ENCODE measurements at regions not wholly inside any gene's neighbourhood (a gene's known extent, or its start where the extent isn't known, plus 50 kb on each side); places are given as distances from the start of the nearest gene placed in this dataset.
"Not testable (repeated sequence)": the region's sequence is repeated elsewhere in the genome, so short reads cannot be mapped to it uniquely, and the experiment has no call there.

DNA sequence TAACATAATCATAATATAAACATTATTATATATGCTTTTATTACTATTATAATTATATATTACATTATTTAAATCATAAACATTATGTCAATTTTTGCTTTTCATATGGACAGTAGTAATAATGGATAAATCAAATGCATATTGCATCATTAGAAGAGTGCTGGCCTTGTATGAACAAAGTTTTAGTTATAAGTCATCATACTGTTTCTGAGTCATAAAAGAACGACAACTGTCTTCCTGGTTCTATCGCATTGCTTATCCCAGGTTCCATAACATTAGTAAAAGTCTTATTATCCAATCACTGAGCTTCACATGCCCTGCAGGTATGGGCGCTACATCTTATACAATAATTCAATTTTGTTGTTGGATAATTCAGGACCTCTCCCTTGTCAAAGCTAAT, 225.8 kb downstream of the SPATA31A1 start:
- ATAC-seq; H3K27ac Mint-ChIP-seq; H3K4me1 Mint-ChIP-seq; H3K4me3 Mint-ChIP-seq; H3K9me3 ChIP-seq (ENCODE audit: control insufficient read depth, low read length, poor library complexity, severe bottlenecking); H3K36me3 Mint-ChIP-seq (ENCODE audit: low read depth); DNase-seq; H3K27me3 Mint-ChIP-seq: not testable (repeated sequence)

DNA sequence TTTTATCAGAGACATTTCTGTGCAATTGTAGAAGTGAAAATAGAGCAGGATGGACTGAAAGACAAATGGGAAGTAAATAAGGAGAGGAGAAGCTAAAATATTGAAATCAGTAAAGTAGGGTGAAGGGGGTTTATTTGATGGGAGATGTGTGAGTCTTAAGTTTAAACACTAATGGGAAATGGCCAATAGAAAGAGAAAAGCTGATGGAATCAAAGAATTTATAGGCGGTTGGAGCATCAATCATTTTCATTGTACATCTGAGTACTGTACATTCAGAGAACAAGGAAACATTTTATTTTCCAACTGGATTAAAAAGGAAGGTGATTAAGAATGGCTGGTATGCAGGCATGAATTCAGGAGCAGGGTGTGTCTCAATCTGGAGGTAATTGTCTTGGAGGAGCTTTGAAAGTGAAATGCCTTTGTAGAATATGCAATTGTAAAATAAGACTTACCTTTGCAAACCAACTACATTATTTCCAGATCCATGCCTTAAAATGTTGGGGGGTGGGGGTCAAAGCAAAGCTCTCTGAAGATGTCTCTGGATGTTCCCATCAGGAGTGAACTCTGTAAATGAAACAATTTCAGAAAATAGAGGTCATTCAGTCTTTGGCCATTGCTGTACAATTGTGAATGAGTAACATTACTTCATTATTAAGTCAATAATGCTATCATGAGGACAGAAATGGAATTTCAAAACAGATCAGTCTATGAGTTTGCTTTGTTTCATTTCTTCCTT, 227.4 kb downstream of the SPATA31A1 start:
- H3K4me1 Mint-ChIP-seq; ATAC-seq; H3K9me3 ChIP-seq (ENCODE audit: control insufficient read depth, low read length, poor library complexity, severe bottlenecking); H3K27me3 Mint-ChIP-seq; H3K36me3 Mint-ChIP-seq (ENCODE audit: low read depth); DNase-seq; H3K4me3 Mint-ChIP-seq; H3K27ac Mint-ChIP-seq: not testable (repeated sequence)

DNA sequence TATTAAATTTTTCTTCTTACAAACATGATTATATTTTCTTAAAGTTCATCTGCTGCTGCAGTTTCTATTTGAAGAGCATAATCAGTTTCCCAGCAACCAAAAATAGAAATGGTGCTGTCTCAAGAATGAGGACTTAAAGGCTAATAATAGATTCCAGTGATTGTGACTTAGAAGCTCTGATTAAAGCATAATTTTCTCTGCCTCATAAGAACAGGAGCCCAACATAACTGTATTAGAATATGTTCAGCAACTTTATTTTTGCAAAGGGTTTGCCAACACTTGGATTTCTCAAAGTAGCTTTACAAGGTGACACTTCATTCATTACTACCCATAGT, 227.9 kb downstream of the SPATA31A1 start:
- not testable (repeated sequence) for H3K27ac Mint-ChIP-seq; H3K27me3 Mint-ChIP-seq; H3K36me3 Mint-ChIP-seq (ENCODE audit: low read depth); H3K4me1 Mint-ChIP-seq; H3K9me3 ChIP-seq (ENCODE audit: control insufficient read depth, low read length, poor library complexity, severe bottlenecking); H3K4me3 Mint-ChIP-seq; DNase-seq; ATAC-seq

DNA sequence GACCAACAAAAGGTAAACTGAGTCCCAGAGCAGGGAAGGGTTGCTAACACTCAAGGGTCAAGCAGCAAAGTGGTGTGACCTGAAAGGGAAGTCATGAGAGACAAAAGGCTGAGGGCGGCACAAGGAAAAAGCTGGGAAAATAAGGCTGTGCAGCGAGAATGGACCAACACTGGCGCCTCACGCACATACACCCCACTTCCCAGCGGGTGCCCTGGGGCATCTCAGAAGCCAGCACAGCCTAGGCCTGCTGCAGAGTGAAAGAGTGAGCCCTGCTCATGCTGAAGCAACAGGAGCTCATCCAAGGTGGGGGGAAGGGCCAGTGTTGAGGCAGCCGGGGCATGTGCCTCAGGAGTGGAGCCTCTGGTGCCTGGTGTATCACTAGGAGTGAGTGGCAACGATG, 229.8 kb downstream of the SPATA31A1 start:
- ATAC-seq; H3K4me1 Mint-ChIP-seq; H3K27me3 Mint-ChIP-seq; DNase-seq; H3K36me3 Mint-ChIP-seq (ENCODE audit: low read depth); H3K27ac Mint-ChIP-seq; H3K9me3 ChIP-seq (ENCODE audit: control insufficient read depth, low read length, poor library complexity, severe bottlenecking); H3K4me3 Mint-ChIP-seq: not testable (repeated sequence)

DNA sequence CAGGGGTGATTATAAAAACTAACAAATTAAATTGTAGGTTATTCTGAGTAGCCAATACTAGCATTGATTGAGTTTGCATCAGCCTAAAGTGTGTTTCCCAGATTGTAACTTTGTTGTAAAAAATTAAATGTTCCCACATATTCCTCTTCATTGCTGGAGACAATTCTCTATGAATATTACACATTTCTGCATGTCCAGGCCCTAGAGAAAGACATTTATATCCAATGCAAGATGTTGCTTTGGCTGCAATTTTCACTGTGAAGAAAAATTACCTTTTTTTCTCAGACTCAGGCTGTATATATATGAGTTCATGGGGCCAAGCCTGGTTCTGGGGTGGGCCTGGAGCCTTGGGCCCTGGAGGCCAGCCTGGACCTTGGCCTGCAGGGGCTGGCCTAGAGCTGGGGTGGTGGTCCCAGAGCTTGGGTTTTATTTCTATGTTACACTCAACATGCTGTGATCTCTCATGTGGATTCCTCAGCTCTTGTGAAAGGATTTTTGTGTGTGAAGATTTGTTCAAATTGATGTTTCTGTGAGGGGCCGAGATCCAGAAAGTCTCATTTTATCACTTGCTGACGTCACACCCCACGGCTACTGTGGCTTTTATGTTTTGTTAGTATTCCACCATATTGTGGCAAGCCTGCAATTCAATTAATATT, 232.5 kb downstream of the SPATA31A1 start:
- no peak for DNase-seq
- H3K36me3 Mint-ChIP-seq (ENCODE audit: low read depth), result no peaks in the 10 kb centered on the region
- no peaks in the 10 kb centered on the region for H3K4me1 Mint-ChIP-seq
- no peak overlapping the region for H3K4me3 Mint-ChIP-seq
- H3K27ac Mint-ChIP-seq, result no peak overlapping the region
- no peak for ATAC-seq
- no peaks in the 10 kb centered on the region for H3K27me3 Mint-ChIP-seq
- H3K9me3 ChIP-seq (ENCODE audit: control insufficient read depth, low read length, poor library complexity, severe bottlenecking), result no peaks in the 10 kb centered on the region

DNA sequence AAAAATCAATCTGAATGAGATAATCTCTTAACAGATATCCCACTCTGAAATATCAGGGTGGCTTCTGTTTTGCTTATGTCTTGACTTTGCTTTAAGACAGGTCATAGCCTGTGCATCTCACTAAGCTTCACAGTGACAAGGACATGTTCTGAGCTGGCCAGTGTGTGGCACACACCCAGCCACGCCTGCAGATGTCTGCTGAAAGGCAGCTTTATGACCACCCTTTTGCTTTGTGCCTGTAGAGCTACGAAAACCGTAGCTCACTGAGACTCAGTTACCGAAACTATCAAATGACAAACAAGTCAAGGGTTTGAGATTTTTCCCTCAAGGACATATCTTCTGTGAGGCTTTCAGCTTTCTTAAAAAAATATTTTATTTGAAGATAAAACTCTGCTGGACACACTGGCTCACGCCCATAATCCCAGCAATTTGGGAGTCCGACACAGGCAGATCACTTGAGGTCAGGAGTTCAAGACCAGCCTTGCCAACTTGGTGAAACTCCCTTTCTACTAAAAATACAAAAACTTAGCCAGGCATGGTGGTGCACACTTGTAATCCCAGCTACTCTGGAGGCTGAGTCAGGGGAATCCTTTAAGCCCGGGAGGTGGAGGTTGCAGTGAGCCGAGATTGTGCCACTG, 233.2 kb downstream of the SPATA31A1 start:
- Mint-ChIP-seq H3K27ac (no peak overlapping the region), H3K4me1 (no peaks in the 10 kb centered on the region), H3K27me3 (no peaks in the 10 kb centered on the region), H3K36me3 (ENCODE audit: low read depth) (no peaks in the 10 kb centered on the region), H3K4me3 (no peak overlapping the region)
- no peak for DNase-seq
- H3K9me3 ChIP-seq (ENCODE audit: control insufficient read depth, low read length, poor library complexity, severe bottlenecking), result no peaks in the 10 kb centered on the region
- no peak for ATAC-seq

DNA sequence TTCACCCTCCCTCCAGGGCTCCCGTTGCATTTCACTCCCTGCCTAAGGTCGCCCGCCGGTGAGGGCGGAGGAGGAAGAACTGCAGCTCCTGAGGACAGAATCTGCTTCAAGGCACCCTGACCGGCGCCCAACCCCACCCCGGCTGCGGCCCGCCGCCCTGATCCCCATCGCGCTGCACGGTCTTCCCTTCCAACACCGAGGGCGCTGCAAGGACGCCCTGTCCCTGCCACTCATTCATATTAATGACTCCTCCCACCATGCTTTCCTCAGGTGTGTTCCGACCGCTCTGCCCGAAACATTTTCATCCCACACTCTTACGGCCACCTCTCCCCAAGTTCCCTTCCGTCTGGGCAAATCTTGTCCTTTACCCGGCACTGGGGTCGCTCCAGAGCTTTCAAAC, 248.6 kb downstream of the SPATA31A1 start:
- H3K9me3 ChIP-seq (ENCODE audit: control insufficient read depth, low read length, poor library complexity, severe bottlenecking); ATAC-seq; H3K4me3 Mint-ChIP-seq; H3K4me1 Mint-ChIP-seq; H3K36me3 Mint-ChIP-seq (ENCODE audit: low read depth); H3K27ac Mint-ChIP-seq; DNase-seq; H3K27me3 Mint-ChIP-seq: not testable (repeated sequence)

DNA sequence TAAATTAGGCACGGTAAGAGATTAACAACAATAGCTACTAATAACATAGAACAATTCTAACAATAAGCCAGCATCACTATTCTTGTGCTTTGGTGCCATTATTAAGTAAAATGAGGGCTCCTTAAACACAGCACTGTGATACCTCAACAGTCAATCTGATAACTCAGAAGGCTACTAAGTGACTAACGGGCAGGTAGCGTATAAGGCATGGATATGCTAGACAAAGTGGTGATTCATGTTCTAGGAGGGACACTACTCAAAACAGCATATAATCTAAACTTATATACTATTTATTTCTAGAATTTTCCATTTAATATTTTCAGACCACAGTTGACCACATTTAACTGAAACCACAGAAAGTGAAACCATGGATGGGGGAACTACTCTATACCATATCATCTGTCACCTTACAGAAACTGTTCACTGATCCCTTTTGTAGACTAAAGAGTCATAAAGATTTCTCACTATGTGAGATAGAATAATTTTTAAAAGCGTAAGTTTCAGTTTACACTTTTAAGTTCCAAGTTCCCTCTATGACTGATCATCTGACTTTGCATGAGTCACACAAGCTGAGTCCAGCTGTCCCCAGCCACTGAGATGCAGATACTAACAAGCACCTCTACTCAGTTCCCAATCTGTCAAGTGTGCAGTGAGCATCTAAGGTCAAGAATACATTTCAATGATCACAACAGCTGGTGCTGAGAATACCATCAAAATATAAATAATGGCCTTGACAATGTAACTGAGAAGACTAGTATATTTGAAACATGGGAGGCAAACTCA, 256.2 kb downstream of the SPATA31A1 start:
- not testable (repeated sequence) for H3K27ac Mint-ChIP-seq; H3K4me1 Mint-ChIP-seq; H3K4me3 Mint-ChIP-seq; DNase-seq; H3K36me3 Mint-ChIP-seq (ENCODE audit: low read depth); H3K27me3 Mint-ChIP-seq; H3K9me3 ChIP-seq (ENCODE audit: control insufficient read depth, low read length, poor library complexity, severe bottlenecking); ATAC-seq

DNA sequence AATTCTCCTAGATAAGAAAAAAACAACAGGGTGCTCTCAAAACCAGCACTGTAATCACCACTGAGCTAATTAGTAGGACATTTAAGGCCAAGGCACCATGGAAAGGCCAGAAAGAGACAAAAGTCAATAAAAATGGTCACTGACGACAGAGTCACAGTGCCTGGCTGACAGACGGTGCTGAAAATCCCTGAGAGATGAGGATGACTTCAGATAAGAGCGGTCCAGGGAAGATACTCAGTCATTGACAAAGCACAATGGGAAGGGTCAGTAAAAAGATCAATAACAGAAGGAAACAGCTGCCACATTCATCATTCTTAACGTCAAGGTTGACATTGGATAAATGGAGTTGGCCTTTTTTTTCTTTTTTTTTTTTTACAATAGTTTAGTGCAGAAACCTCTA, 261.0 kb downstream of the SPATA31A1 start:
- not testable (repeated sequence) for ATAC-seq; H3K4me1 Mint-ChIP-seq; H3K4me3 Mint-ChIP-seq; H3K27me3 Mint-ChIP-seq; H3K27ac Mint-ChIP-seq; H3K9me3 ChIP-seq (ENCODE audit: control insufficient read depth, low read length, poor library complexity, severe bottlenecking); H3K36me3 Mint-ChIP-seq (ENCODE audit: low read depth); DNase-seq

DNA sequence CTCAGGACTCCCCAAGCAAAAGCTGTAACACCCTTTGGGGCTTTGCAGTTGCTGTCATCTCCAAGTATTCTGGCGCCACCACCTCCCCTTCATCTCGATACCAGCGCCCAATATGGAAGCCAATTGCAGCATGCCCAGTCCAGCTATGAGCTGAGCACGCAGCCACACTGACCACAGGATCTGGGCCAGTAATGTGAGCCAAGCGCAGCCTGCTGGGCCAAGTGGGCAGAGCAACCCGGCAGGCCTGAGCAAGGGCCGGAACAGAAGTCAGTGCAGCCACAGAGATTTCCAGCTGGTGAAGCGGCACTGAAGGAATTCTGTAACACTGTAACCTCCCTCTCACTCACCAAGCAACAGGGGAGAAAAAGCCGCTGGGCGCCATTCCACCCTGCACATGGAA, 268.6 kb downstream of the SPATA31A1 start:
- H3K36me3 Mint-ChIP-seq (ENCODE audit: low read depth); ATAC-seq; H3K27ac Mint-ChIP-seq; H3K27me3 Mint-ChIP-seq; DNase-seq; H3K9me3 ChIP-seq (ENCODE audit: control insufficient read depth, low read length, poor library complexity, severe bottlenecking); H3K4me1 Mint-ChIP-seq; H3K4me3 Mint-ChIP-seq: not testable (repeated sequence)

DNA sequence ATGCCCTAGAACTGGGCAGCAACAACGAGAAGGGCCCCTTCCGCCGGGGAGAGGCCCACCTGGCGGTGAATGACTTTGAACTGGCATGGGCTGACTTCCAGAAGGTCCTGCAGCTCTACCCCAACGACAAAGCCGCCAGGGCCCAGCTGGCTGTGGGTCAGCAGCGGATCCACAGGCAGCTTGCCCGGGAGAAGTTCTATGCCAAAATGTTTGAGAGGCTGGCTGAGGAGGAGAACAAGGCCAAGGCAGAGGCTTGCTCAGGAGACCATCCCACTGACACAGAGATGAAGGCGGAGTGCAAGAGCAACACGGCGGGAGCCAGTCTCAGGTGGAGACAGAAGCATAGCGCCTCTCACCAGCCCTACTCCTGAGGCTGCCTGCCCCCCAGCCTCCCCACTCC, 276.6 kb downstream of the SPATA31A1 start:
- H3K36me3 Mint-ChIP-seq (ENCODE audit: low read depth); H3K4me1 Mint-ChIP-seq; DNase-seq; ATAC-seq; H3K4me3 Mint-ChIP-seq; H3K9me3 ChIP-seq (ENCODE audit: control insufficient read depth, low read length, poor library complexity, severe bottlenecking); H3K27ac Mint-ChIP-seq; H3K27me3 Mint-ChIP-seq: not testable (repeated sequence)

DNA sequence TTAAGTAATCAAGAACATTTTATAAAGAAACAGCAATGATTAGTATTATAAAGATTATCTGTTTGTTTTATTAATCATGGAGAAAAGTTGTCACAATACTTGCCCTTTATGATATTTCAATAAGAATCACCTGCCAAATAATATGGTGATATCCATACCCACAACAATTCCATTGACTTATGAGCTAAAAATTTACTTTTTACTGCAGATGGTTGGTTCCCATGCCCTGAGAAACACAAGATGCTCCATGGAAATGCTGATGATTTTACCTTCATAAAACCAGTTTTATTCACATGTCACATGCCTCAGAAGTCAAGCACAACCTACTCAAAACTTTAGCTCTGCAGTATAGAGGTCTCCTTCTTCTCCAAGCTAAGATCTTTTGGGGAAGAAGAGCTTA, 293.6 kb downstream of the SPATA31A1 start:
- H3K27me3 Mint-ChIP-seq; ATAC-seq; DNase-seq; H3K4me3 Mint-ChIP-seq; H3K27ac Mint-ChIP-seq; H3K9me3 ChIP-seq (ENCODE audit: control insufficient read depth, low read length, poor library complexity, severe bottlenecking); H3K4me1 Mint-ChIP-seq; H3K36me3 Mint-ChIP-seq (ENCODE audit: low read depth): not testable (repeated sequence)

DNA sequence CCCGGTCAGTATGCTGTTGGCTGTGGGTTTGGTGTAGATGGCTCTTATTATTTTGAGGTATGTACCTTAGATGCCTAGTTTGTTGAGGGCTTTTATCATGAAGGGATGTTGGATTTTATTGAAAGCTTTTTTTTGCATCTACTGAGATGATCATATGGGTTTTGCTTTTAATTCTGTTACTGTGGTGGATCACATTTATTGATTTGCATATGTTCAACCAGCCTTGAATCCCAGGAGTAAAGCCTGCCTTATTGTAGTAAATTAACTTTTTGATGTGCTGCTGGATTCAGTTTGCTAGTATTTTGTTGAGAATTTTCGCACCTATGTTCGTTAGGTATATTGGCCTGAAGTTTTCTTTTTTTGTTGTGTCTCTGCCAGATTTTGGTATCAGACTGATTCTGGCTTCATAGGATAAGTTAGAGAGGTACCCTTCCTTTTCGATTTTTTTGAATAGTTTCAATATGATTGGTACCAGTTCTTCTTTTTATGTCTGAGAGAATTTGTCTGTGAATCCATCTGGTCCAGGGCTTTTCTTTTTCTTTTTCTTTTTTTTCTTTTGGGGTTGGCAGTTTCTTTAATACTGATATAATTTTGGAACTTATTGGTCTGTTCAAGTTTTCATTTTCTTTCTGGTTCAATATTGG, 301.6 kb downstream of the SPATA31A1 start:
- H3K9me3 ChIP-seq (ENCODE audit: control insufficient read depth, low read length, poor library complexity, severe bottlenecking); H3K27ac Mint-ChIP-seq; H3K4me1 Mint-ChIP-seq; H3K4me3 Mint-ChIP-seq; H3K36me3 Mint-ChIP-seq (ENCODE audit: low read depth); H3K27me3 Mint-ChIP-seq; ATAC-seq; DNase-seq: not testable (repeated sequence)
